ENCODE measurements at regions not wholly inside any gene's neighbourhood (a gene's known extent, or its start where the extent isn't known, plus 50 kb on each side); places are given as distances from the start of the nearest gene placed in this dataset.

DNA sequence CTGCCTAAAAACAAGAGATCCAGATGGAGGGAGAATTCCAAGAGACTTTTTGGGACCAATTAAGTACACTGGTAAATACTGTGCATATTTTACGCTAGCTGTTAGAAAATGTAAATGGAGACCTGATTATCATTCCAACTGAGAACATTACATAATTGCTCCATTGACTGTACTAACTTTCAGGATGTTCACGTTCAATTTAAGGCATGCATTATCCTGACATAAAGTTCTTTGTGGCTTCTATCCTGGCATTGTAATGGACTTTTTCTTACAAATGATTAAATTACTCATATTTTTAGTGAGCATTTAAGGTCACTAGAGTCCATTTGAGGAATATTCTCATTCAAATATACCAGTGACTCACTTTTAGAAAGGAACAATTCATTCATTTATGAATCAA, 883.3 kb upstream of the TMPRSS15 start:
- CTCF ChIA-PET: no interaction called here
- TF ChIP-seq FOXA1 (IDR thresholded peaks at IDR 0.05) (no peak), SP1 (IDR thresholded peaks at IDR 0.05) (no peak), FOXM1 (IDR thresholded peaks at IDR 0.05; ENCODE audit: borderline replicate concordance) (no peak), ELF4 (IDR thresholded peaks at IDR 0.05) (no peak), LEF1 (IDR thresholded peaks at IDR 0.05; ENCODE audit: borderline replicate concordance) (no peak), ARNT (IDR thresholded peaks at IDR 0.05) (no peak), ZNF384 (IDR thresholded peaks at IDR 0.05) (no peak), HDGF (IDR thresholded peaks at IDR 0.05; ENCODE audit: borderline replicate concordance) (no peak)
- DNase-seq (ENCODE audit: extremely low spot score): no peak
- POLR2A ChIA-PET: no interaction called here

DNA sequence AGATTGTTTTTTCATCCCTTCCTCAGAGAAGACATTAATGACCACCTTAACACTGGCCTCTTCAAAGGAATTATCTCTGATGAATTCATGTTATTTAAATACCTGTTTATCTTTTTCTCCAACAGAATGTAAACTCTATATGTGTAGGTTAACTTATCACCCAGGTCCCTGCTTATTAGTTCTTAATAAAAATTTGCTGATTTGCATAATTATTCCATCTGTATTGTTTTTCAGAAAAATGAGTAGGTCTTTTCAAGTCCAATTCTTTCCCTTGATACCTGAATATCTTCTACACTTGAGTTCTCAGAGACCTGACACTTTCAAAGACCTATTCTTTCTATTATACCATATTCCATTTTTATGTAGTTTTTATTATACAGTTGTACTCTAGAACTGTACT, 886.7 kb upstream of the TMPRSS15 start:
- POLR2A ChIA-PET: no interaction called here
- CTCF ChIA-PET: no interaction called here
- TF ChIP-seq SP1 (IDR thresholded peaks at IDR 0.05) (no peak), BHLHE40 (IDR thresholded peaks at IDR 0.05; ENCODE audit: borderline replicate concordance) (no peak), L3MBTL2 (conservative IDR thresholded peaks at IDR 0.05) (no peak), FOXK2 (IDR thresholded peaks at IDR 0.05) (no peak), ZNF384 (IDR thresholded peaks at IDR 0.05) (no peak), NFRKB (IDR thresholded peaks at IDR 0.05) (no peak), SUZ12 (IDR thresholded peaks at IDR 0.05) (no peak)
- DNase-seq (ENCODE audit: extremely low spot score): no peak

DNA sequence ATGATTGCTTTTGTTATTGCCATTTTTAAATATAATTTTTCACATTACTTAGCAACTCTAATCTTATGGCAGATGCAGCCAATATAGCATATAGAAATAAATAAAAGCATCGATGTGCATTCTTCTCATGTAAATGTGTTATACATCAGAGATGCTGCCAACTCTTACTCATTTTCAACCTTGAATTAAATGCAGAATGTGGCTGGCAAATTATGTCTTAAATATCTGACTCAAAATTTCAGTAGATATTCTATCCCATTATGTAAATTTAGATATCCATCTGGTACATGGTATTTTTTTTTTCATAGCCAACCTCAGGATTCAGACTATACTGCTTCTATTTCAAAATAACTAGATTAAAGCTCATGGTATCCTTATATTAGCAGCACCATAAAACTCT, 916.7 kb upstream of the TMPRSS15 start:
- ChIA-PET POLR2A (no interaction called here), CTCF (no interaction called here)
- no peak for DNase-seq (ENCODE audit: extremely low spot score)
- no peak for TF ChIP-seq NFRKB (IDR thresholded peaks at IDR 0.05)

DNA sequence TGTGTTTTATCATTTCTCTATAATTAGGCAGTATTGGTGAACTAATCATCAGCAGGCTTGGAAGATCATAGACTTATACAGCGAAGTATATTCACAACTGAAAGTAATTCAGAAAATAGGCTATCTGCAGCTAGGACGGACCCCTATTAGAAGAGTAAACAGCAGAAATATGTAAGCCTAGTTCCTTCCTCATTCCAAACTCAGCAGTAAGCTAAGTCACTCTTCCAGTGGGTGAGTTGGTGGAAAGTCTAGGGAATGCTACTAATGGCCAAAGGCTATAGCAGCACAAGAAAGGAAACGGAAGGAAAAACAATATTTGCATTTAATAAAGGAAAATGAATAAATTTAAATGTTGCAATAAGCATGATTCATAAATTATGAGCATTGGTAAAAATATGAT, 918.1 kb upstream of the TMPRSS15 start:
- CTCF ChIA-PET: no interaction called here
- TF ChIP-seq LEF1 (IDR thresholded peaks at IDR 0.05; ENCODE audit: borderline replicate concordance) (no peak), FOXK2 (IDR thresholded peaks at IDR 0.05) (no peak), ARNT (IDR thresholded peaks at IDR 0.05) (no peak), SP1 (IDR thresholded peaks at IDR 0.05) (no peak)

DNA sequence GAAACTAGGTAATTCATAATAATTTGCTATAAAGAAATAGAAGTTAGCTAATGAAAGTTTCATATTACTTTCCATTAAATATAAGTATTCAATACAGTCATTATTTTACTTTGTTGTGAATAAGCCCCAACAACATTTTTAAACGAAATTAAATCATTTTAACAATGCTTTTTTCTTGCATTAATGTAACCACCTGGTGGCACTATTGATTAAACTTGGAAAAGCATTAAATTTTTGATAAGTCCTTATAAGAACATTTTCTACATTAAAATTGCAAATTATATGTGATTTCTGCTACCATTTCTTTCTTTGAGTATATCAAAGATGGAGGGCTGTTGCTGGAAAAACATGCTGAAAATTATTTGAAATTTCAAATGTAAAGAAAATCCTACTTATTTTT, 918.8 kb upstream of the TMPRSS15 start:
- POLR2A ChIA-PET: no interaction called here

More for the DNA sequence above, 918.1 kb upstream of the TMPRSS15 start:
- DNase-seq (ENCODE audit: extremely low spot score): no peak
- POLR2A ChIA-PET: no interaction called here

DNA sequence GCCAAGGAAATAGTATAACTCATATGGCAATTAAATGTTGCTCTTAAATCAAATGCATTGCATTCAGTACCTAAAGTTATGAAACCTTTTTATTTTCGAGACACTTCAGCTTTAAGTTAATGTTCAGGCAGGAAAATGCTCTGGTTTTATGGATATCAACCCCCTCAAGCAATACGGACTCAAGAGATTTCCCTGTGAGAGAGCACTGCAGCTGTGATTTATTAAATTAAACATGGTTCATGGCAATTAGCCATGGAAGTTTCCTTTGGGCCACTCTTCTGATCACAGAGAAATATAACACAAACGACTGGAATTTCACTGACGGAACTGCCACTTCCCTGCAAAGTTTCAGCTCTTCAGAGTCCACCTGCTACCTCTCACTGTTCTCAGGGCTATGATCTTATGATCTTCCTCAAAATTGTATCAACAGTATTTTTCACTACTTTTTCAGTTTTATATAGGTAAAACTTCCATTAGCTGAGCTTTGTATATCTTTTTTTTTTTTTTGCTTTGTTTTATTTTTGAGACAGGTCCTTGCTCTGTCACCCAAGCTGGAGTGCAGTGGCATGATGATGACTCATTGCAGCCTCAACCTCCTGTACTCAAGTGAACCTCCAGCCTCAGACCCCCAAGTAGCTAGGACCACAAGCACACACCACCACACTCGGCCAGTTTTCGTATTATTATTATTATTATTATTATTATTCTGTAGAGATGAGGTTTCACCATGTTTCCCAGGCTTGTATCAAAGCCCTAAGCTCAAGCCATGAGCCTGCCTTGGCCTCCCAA, 923.1 kb upstream of the TMPRSS15 start:
- ChIA-PET POLR2A (no interaction called here), CTCF (no interaction called here)
- no peak for DNase-seq (ENCODE audit: extremely low spot score)
- TF ChIP-seq L3MBTL2 (conservative IDR thresholded peaks at IDR 0.05): no peak
- no peak for TF ChIP-seq NFRKB (IDR thresholded peaks at IDR 0.05)
- no peak for TF ChIP-seq ZNF384 (IDR thresholded peaks at IDR 0.05)
- no peak for TF ChIP-seq TARDBP (IDR thresholded peaks at IDR 0.05)
- no peak for TF ChIP-seq ARNT (IDR thresholded peaks at IDR 0.05)
- no peak for TF ChIP-seq CTBP1 (IDR thresholded peaks at IDR 0.05; ENCODE audit: borderline replicate concordance)
- TF ChIP-seq FOXA1 (IDR thresholded peaks at IDR 0.05): no peak
- TF ChIP-seq FOXM1 (IDR thresholded peaks at IDR 0.05; ENCODE audit: borderline replicate concordance): no peak
- no peak for TF ChIP-seq SUZ12 (IDR thresholded peaks at IDR 0.05)
- no peak for TF ChIP-seq ELF4 (IDR thresholded peaks at IDR 0.05)

More for the DNA sequence above, 918.8 kb upstream of the TMPRSS15 start:
- DNase-seq (ENCODE audit: extremely low spot score): no peak
- CTCF ChIA-PET: no interaction called here
- TF ChIP-seq NFRKB (IDR thresholded peaks at IDR 0.05) (no peak), ELF4 (IDR thresholded peaks at IDR 0.05) (no peak), CTBP1 (IDR thresholded peaks at IDR 0.05; ENCODE audit: borderline replicate concordance) (no peak), L3MBTL2 (conservative IDR thresholded peaks at IDR 0.05) (no peak), ARNT (IDR thresholded peaks at IDR 0.05) (no peak), LEF1 (IDR thresholded peaks at IDR 0.05; ENCODE audit: borderline replicate concordance) (no peak), FOXA1 (IDR thresholded peaks at IDR 0.05) (no peak), SUZ12 (IDR thresholded peaks at IDR 0.05) (no peak), FOXK2 (IDR thresholded peaks at IDR 0.05) (no peak), SP1 (IDR thresholded peaks at IDR 0.05) (no peak), TARDBP (IDR thresholded peaks at IDR 0.05) (no peak)
- TF ChIP-seq, protein P1, sequence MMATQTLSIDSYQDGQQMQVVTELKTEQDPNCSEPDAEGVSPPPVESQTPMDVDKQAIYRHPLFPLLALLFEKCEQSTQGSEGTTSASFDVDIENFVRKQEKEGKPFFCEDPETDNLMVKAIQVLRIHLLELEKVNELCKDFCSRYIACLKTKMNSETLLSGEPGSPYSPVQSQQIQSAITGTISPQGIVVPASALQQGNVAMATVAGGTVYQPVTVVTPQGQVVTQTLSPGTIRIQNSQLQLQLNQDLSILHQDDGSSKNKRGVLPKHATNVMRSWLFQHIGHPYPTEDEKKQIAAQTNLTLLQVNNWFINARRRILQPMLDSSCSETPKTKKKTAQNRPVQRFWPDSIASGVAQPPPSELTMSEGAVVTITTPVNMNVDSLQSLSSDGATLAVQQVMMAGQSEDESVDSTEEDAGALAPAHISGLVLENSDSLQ (IDR thresholded peaks at IDR 0.05): no peak

DNA sequence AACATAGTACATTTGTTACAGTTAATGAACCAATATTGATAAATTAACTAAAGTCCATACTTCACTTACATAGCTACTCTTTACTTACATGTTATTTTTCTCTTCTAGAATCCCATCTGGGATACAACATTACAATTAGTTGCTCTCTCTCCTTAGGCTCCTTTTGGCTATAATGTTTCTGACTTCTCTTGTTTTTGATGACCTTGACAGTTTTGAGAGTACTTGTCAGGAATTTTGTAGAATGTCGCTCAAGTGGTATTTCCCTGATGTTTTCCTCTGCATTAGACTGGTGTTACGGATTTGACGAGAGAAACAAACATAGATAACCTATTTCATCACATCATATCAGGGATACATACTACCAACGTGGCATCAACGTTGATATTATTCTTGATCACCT, 925.4 kb upstream of the TMPRSS15 start:
- no peak for DNase-seq (ENCODE audit: extremely low spot score)
- CTCF ChIA-PET: no interaction called here
- TF ChIP-seq FOXK2 (IDR thresholded peaks at IDR 0.05) (no peak), CTBP1 (IDR thresholded peaks at IDR 0.05; ENCODE audit: borderline replicate concordance) (no peak), LEF1 (IDR thresholded peaks at IDR 0.05; ENCODE audit: borderline replicate concordance) (no peak), ELF4 (IDR thresholded peaks at IDR 0.05) (no peak), NFRKB (IDR thresholded peaks at IDR 0.05) (no peak), FOXM1 (IDR thresholded peaks at IDR 0.05; ENCODE audit: borderline replicate concordance) (no peak), SUZ12 (IDR thresholded peaks at IDR 0.05) (no peak), SP1 (IDR thresholded peaks at IDR 0.05) (no peak), BHLHE40 (IDR thresholded peaks at IDR 0.05; ENCODE audit: borderline replicate concordance) (no peak), L3MBTL2 (conservative IDR thresholded peaks at IDR 0.05) (no peak), FOXA1 (IDR thresholded peaks at IDR 0.05) (no peak), TARDBP (IDR thresholded peaks at IDR 0.05) (no peak)
- TF ChIP-seq, protein P1 (IDR thresholded peaks at IDR 0.05): no peak
- POLR2A ChIA-PET: no interaction called here

Data from HEK293T (cell line).